Gastrocnemius medialis (tissue), 4 donors: ENCODE measurements at regions not wholly inside any gene's neighbourhood (a gene's known extent, or its start where the extent isn't known, plus 50 kb on each side); places are given as distances from the start of the nearest gene placed in this dataset.

Source experiments
- CTCF ChIP-seq, 5 experiments: fragments of 450-650 bp in 3 of 5; fragments of 200-600 bp in 2 of 5; sonication (generic) in 2 of 5; IDR thresholded peaks in 4 of 5; conservative IDR thresholded peaks in 1 of 5; 1 replicate in 4 of 5; 2 replicates in 1 of 5; pipeline ENCODE4 v1.5.1; 2016 to 2019; ENCODE audit warnings: antibody characterized with exemption in 5 of 5, mild to moderate bottlenecking in 3 of 5, moderate library complexity in 3 of 5
- POLR2A ChIP-seq, 2 donors: fragments of 450-650 bp; IDR thresholded peaks; one replicate each; pipeline ENCODE4 v1.6.1; 2017; ENCODE audit warnings: antibody characterized with exemption in 2 of 2, mild to moderate bottlenecking in 2 of 2, moderate library complexity in 2 of 2

- TF ChIP-seq CTCF (IDR thresholded peaks at IDR 0.05 in 4 of 5, conservative IDR thresholded peaks at IDR 0.05 in 1 of 5) (no peak), POLR2A (IDR thresholded peaks at IDR 0.05) (no peak)
These were observed 67.2 kb upstream of the PHLPP1 start for GRCh38 chr18:62648045-62648678.
